Activated T-helper 17 cell treated with anti-CD3 and anti-CD28 coated beads, Interleukin-2, amount 50 U/mL, for 72 hours (primary cell): ENCODE measurements at regions not wholly inside any gene's neighbourhood (a gene's known extent, or its start where the extent isn't known, plus 50 kb on each side); places are given as distances from the start of the nearest gene placed in this dataset.
"Not testable (repeated sequence)": the region's sequence is repeated elsewhere in the genome, so short reads cannot be mapped to it uniquely, and the experiment has no call there.

ENCODE experiments used
- ATAC-seq: fragments of 150-1000 bp; cut with Tn5 transposase; replicated peaks from 2 replicates; pipeline ENCODE4 v1.10.0; 2021; ENCODE audit warnings: mild to moderate bottlenecking, moderate library complexity
- H3K27ac Mint-ChIP-seq: one replicate; pipeline ENCODE4 v1.8.0; 2022; ENCODE audit warnings: mixed read lengths
- H3K27me3 Mint-ChIP-seq: one replicate; pipeline ENCODE4 v1.8.0; 2022; ENCODE audit warnings: mixed read lengths
- H3K36me3 Mint-ChIP-seq: one replicate; pipeline ENCODE4 v1.8.0; 2022; ENCODE audit warnings: low read depth, mild to moderate bottlenecking, mixed read lengths
- H3K4me1 Mint-ChIP-seq: one replicate; pipeline ENCODE4 v1.8.0; 2022; ENCODE audit warnings: mixed read lengths
- H3K4me3 Mint-ChIP-seq: one replicate; pipeline ENCODE4 v1.8.0; 2022; ENCODE audit warnings: mild to moderate bottlenecking, mixed read lengths
- H3K9me3 Mint-ChIP-seq: one replicate; pipeline ENCODE4 v1.8.0; 2022; ENCODE audit warnings: mixed read lengths

GRCh38 chr5:91830361-91830953 is 447.3 kb upstream of the ARRDC3 start:
- no peak overlapping the region for H3K27ac Mint-ChIP-seq
- no peaks in the 10 kb centered on the region for H3K4me1 Mint-ChIP-seq
- no peaks in the 10 kb centered on the region for H3K27me3 Mint-ChIP-seq
- H3K4me3 Mint-ChIP-seq, result no peak overlapping the region
- no peaks in the 10 kb centered on the region for H3K9me3 Mint-ChIP-seq
- H3K36me3 Mint-ChIP-seq, result no peaks in the 10 kb centered on the region
- ATAC-seq, result no peak

- Mint-ChIP-seq H3K36me3 (no peaks in the 10 kb centered on the region), H3K9me3 (no peaks in the 10 kb centered on the region), H3K27me3 (no peaks in the 10 kb centered on the region), H3K4me3 (no peak overlapping the region), H3K27ac (no peak overlapping the region), H3K4me1 (no peaks in the 10 kb centered on the region)
- ATAC-seq, result no peak
Observed at GRCh38 chr5:91825618-91826017, 442.5 kb upstream of the ARRDC3 start.

GRCh38 chr5:91824406-91824805 is 441.3 kb upstream of the ARRDC3 start:
- Mint-ChIP-seq H3K4me3 (no peak overlapping the region), H3K9me3 (peaks cover 6% of the 10 kb centered on the region), H3K27ac (no peak overlapping the region), H3K27me3 (no peaks in the 10 kb centered on the region), H3K4me1 (no peaks in the 10 kb centered on the region), H3K36me3 (no peaks in the 10 kb centered on the region)
- no peak for ATAC-seq

- Mint-ChIP-seq H3K4me3 (no peak overlapping the region), H3K4me1 (no peaks in the 10 kb centered on the region), H3K27me3 (no peaks in the 10 kb centered on the region), H3K27ac (no peak overlapping the region), H3K36me3 (no peaks in the 10 kb centered on the region), H3K9me3 (peaks cover 6% of the 10 kb centered on the region)
- no peak for ATAC-seq
Observed at GRCh38 chr5:91820874-91821273, 437.8 kb upstream of the ARRDC3 start.

- Mint-ChIP-seq H3K4me1 (no peaks in the 10 kb centered on the region), H3K4me3 (no peak overlapping the region), H3K9me3 (peaks cover 6% of the 10 kb centered on the region), H3K27ac (no peak overlapping the region), H3K27me3 (no peaks in the 10 kb centered on the region), H3K36me3 (no peaks in the 10 kb centered on the region)
- ATAC-seq, result no peak
Observed at GRCh38 chr5:91816681-91817080, 433.6 kb upstream of the ARRDC3 start.

- Mint-ChIP-seq H3K36me3 (no peaks in the 10 kb centered on the region), H3K27me3 (no peaks in the 10 kb centered on the region), H3K27ac (no peak overlapping the region), H3K9me3 (peaks cover 9% of the 10 kb centered on the region), H3K4me1 (no peaks in the 10 kb centered on the region), H3K4me3 (no peak overlapping the region)
- no peak for ATAC-seq
Observed at GRCh38 chr5:91797576-91797975, 414.5 kb upstream of the ARRDC3 start.

- Mint-ChIP-seq H3K9me3 (no peaks in the 10 kb centered on the region), H3K36me3 (no peaks in the 10 kb centered on the region), H3K4me3 (no peak overlapping the region), H3K27me3 (no peaks in the 10 kb centered on the region), H3K4me1 (no peaks in the 10 kb centered on the region), H3K27ac (no peak overlapping the region)
- no peak for ATAC-seq
Observed at GRCh38 chr5:91794856-91795548, 411.9 kb upstream of the ARRDC3 start.

GRCh38 chr5:91794455-91794854 is 411.3 kb upstream of the ARRDC3 start:
- no peaks in the 10 kb centered on the region for H3K36me3 Mint-ChIP-seq
- H3K4me3 Mint-ChIP-seq, result no peak overlapping the region
- H3K4me1 Mint-ChIP-seq, result no peaks in the 10 kb centered on the region
- H3K27me3 Mint-ChIP-seq, result no peaks in the 10 kb centered on the region
- ATAC-seq, result no peak
- no peak overlapping the region for H3K27ac Mint-ChIP-seq
- H3K9me3 Mint-ChIP-seq, result no peaks in the 10 kb centered on the region

GRCh38 chr5:91787718-91788117 is 404.6 kb upstream of the ARRDC3 start:
- H3K4me3 Mint-ChIP-seq, result no peak overlapping the region
- no peak for ATAC-seq
- H3K27ac Mint-ChIP-seq, result no peak overlapping the region
- H3K36me3 Mint-ChIP-seq, result no peaks in the 10 kb centered on the region
- H3K4me1 Mint-ChIP-seq, result no peaks in the 10 kb centered on the region
- H3K9me3 Mint-ChIP-seq, result no peaks in the 10 kb centered on the region
- H3K27me3 Mint-ChIP-seq, result no peaks in the 10 kb centered on the region

GRCh38 chr5:91777671-91778070 is 394.6 kb upstream of the ARRDC3 start:
- H3K36me3 Mint-ChIP-seq, result no peaks in the 10 kb centered on the region
- ATAC-seq, result no peak
- no peaks in the 10 kb centered on the region for H3K27me3 Mint-ChIP-seq
- no peak overlapping the region for H3K27ac Mint-ChIP-seq
- peaks cover 6% of the 10 kb centered on the region for H3K9me3 Mint-ChIP-seq
- H3K4me1 Mint-ChIP-seq, result no peaks in the 10 kb centered on the region
- no peak overlapping the region for H3K4me3 Mint-ChIP-seq

GRCh38 chr5:91776249-91776648 is 393.1 kb upstream of the ARRDC3 start:
- no peak for ATAC-seq
- no peak overlapping the region for H3K27ac Mint-ChIP-seq
- H3K27me3 Mint-ChIP-seq, result no peaks in the 10 kb centered on the region
- H3K4me1 Mint-ChIP-seq, result no peaks in the 10 kb centered on the region
- peaks cover 6% of the 10 kb centered on the region for H3K9me3 Mint-ChIP-seq
- H3K4me3 Mint-ChIP-seq, result no peak overlapping the region
- no peaks in the 10 kb centered on the region for H3K36me3 Mint-ChIP-seq

- peaks cover 4% of the 10 kb centered on the region for H3K9me3 Mint-ChIP-seq
- no peak for ATAC-seq
- H3K4me3 Mint-ChIP-seq, result no peak overlapping the region
- H3K27ac Mint-ChIP-seq, result no peak overlapping the region
- H3K36me3 Mint-ChIP-seq, result no peaks in the 10 kb centered on the region
- no peaks in the 10 kb centered on the region for H3K27me3 Mint-ChIP-seq
- no peaks in the 10 kb centered on the region for H3K4me1 Mint-ChIP-seq
Observed at GRCh38 chr5:91770400-91770799, 387.3 kb upstream of the ARRDC3 start.

GRCh38 chr5:91757383-91757782 is 374.3 kb upstream of the ARRDC3 start:
- H3K36me3 Mint-ChIP-seq, H3K27ac Mint-ChIP-seq, H3K9me3 Mint-ChIP-seq, H3K4me3 Mint-ChIP-seq, ATAC-seq, H3K4me1 Mint-ChIP-seq, H3K27me3 Mint-ChIP-seq: not testable (repeated sequence)

GRCh38 chr5:91754990-91755389 is 371.9 kb upstream of the ARRDC3 start:
- no peak for ATAC-seq
- no peaks in the 10 kb centered on the region for H3K4me1 Mint-ChIP-seq
- no peaks in the 10 kb centered on the region for H3K36me3 Mint-ChIP-seq
- no peaks in the 10 kb centered on the region for H3K27me3 Mint-ChIP-seq
- H3K4me3 Mint-ChIP-seq, result no peak overlapping the region
- H3K27ac Mint-ChIP-seq, result no peak overlapping the region
- peaks cover 4% of the 10 kb centered on the region for H3K9me3 Mint-ChIP-seq

GRCh38 chr5:91744470-91744869 is 361.4 kb upstream of the ARRDC3 start:
- not testable (repeated sequence) for H3K27ac Mint-ChIP-seq, H3K4me1 Mint-ChIP-seq, H3K9me3 Mint-ChIP-seq, H3K4me3 Mint-ChIP-seq, H3K36me3 Mint-ChIP-seq, ATAC-seq, H3K27me3 Mint-ChIP-seq

- Mint-ChIP-seq H3K27me3 (no peaks in the 10 kb centered on the region), H3K4me1 (no peaks in the 10 kb centered on the region), H3K36me3 (no peaks in the 10 kb centered on the region), H3K4me3 (no peak overlapping the region), H3K27ac (no peak overlapping the region), H3K9me3 (no peaks in the 10 kb centered on the region)
- no peak for ATAC-seq
Observed at GRCh38 chr5:91742550-91742949, 359.4 kb upstream of the ARRDC3 start.
